ENCODE measurements at regions not wholly inside any gene's neighbourhood (a gene's known extent, or its start where the extent isn't known, plus 50 kb on each side); places are given as distances from the start of the nearest gene placed in this dataset.

DNA sequence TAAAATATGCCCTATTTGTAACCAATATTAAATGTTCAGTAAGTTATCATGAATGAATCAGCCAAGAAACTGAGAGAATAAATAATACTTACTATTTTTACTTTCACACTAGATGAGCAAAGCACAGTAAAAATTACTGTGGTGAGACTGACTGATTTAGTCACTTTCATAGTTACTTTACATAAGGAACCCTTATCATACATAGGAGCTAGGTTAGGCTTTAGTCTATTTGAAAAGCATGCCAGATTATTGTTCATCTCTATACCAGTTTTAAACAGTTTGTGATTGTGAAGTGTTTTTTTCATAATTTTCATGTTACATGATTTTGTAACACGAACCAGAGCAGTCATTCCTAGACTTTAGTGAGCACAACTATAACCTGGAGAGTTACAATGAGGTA lies 80.7 kb upstream of the MAGI2 start:
- ChIA-PET POLR2A (no interaction called here), CTCF (no interaction called here)
- Mint-ChIP-seq H3K9me3 (0 out of 2 replicates have a peak, but pooled peaks cover 3% of the 10 kb centered on the region), H3K4me3 (no peak overlapping the region), H3K36me3 (no peaks in the 10 kb centered on the region), H3K4me1 (peaks cover 20% of the 10 kb centered on the region), H3K27me3 (ENCODE audit: low read depth) (no peaks in the 10 kb centered on the region), H3K27ac (no peak overlapping the region)
- ATAC-seq, result no peak
- no peak for DNase-seq (ENCODE audit: low spot score)
- TF ChIP-seq, protein P1, sequence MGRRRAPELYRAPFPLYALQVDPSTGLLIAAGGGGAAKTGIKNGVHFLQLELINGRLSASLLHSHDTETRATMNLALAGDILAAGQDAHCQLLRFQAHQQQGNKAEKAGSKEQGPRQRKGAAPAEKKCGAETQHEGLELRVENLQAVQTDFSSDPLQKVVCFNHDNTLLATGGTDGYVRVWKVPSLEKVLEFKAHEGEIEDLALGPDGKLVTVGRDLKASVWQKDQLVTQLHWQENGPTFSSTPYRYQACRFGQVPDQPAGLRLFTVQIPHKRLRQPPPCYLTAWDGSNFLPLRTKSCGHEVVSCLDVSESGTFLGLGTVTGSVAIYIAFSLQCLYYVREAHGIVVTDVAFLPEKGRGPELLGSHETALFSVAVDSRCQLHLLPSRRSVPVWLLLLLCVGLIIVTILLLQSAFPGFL (CRISPR knock-in tag; IDR thresholded peaks at IDR 0.05; ENCODE audit: borderline replicate concordance), result no peak
- TF ChIP-seq, protein P2, sequence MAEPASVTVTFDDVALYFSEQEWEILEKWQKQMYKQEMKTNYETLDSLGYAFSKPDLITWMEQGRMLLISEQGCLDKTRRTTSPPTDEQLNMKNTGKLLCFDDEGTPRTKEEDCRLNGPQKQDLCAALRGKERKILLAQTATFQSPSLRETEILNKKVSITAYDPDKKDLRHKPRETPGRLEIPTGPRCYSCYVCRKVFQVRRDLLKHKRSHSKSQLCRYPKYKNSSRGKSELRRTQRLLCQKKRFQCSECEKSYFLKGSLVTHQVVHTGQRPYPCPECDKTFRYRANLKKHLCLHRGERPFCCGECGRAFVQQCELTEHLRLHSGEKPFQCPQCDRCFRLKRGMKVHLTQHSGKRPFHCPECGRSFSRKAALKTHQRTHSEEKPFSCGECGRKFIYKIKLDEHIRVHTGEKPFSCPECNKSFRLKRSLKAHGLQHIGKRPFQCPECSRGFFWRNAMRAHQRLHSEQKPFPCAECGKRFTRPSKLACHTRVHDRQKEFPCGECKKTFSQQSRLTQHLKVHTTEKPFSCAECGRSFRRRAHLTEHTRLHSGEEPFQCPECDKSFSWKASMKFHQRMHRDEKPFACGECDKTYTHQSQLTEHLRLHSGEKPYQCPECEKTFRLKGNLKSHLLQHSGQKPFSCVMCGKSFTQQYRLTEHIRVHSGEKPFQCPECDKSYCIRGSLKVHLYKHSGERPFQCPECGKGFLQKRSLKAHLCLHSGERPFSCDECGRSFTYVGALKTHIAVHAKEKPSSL (CRISPR knock-in tag; conservative IDR thresholded peaks at IDR 0.05), result no peak
- TF ChIP-seq SOX15 (CRISPR knock-in tag; IDR thresholded peaks at IDR 0.05) (no peak), GABPB1 (CRISPR knock-in tag; IDR thresholded peaks at IDR 0.05) (no peak), SP1 (CRISPR knock-in tag; conservative IDR thresholded peaks at IDR 0.05) (no peak), GRHL2 (CRISPR knock-in tag; IDR thresholded peaks at IDR 0.05; ENCODE audit: insufficient replicate concordance, severe bottlenecking) (no peak), NFYB (CRISPR knock-in tag; conservative IDR thresholded peaks at IDR 0.05; ENCODE audit: low read depth) (no peak), RELA (CRISPR knock-in tag; IDR thresholded peaks at IDR 0.05; ENCODE audit: borderline replicate concordance) (no peak), MYBL2 (CRISPR knock-in tag; IDR thresholded peaks at IDR 0.05) (no peak)
- TF ChIP-seq, protein P3, sequence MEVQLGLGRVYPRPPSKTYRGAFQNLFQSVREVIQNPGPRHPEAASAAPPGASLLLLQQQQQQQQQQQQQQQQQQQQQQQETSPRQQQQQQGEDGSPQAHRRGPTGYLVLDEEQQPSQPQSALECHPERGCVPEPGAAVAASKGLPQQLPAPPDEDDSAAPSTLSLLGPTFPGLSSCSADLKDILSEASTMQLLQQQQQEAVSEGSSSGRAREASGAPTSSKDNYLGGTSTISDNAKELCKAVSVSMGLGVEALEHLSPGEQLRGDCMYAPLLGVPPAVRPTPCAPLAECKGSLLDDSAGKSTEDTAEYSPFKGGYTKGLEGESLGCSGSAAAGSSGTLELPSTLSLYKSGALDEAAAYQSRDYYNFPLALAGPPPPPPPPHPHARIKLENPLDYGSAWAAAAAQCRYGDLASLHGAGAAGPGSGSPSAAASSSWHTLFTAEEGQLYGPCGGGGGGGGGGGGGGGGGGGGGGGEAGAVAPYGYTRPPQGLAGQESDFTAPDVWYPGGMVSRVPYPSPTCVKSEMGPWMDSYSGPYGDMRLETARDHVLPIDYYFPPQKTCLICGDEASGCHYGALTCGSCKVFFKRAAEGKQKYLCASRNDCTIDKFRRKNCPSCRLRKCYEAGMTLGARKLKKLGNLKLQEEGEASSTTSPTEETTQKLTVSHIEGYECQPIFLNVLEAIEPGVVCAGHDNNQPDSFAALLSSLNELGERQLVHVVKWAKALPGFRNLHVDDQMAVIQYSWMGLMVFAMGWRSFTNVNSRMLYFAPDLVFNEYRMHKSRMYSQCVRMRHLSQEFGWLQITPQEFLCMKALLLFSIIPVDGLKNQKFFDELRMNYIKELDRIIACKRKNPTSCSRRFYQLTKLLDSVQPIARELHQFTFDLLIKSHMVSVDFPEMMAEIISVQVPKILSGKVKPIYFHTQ (CRISPR knock-in tag; IDR thresholded peaks at IDR 0.05), result no peak
- TF ChIP-seq, protein P4, sequence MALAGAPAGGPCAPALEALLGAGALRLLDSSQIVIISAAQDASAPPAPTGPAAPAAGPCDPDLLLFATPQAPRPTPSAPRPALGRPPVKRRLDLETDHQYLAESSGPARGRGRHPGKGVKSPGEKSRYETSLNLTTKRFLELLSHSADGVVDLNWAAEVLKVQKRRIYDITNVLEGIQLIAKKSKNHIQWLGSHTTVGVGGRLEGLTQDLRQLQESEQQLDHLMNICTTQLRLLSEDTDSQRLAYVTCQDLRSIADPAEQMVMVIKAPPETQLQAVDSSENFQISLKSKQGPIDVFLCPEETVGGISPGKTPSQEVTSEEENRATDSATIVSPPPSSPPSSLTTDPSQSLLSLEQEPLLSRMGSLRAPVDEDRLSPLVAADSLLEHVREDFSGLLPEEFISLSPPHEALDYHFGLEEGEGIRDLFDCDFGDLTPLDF (CRISPR knock-in tag; IDR thresholded peaks at IDR 0.05), result no peak
- TF ChIP-seq, protein P5, sequence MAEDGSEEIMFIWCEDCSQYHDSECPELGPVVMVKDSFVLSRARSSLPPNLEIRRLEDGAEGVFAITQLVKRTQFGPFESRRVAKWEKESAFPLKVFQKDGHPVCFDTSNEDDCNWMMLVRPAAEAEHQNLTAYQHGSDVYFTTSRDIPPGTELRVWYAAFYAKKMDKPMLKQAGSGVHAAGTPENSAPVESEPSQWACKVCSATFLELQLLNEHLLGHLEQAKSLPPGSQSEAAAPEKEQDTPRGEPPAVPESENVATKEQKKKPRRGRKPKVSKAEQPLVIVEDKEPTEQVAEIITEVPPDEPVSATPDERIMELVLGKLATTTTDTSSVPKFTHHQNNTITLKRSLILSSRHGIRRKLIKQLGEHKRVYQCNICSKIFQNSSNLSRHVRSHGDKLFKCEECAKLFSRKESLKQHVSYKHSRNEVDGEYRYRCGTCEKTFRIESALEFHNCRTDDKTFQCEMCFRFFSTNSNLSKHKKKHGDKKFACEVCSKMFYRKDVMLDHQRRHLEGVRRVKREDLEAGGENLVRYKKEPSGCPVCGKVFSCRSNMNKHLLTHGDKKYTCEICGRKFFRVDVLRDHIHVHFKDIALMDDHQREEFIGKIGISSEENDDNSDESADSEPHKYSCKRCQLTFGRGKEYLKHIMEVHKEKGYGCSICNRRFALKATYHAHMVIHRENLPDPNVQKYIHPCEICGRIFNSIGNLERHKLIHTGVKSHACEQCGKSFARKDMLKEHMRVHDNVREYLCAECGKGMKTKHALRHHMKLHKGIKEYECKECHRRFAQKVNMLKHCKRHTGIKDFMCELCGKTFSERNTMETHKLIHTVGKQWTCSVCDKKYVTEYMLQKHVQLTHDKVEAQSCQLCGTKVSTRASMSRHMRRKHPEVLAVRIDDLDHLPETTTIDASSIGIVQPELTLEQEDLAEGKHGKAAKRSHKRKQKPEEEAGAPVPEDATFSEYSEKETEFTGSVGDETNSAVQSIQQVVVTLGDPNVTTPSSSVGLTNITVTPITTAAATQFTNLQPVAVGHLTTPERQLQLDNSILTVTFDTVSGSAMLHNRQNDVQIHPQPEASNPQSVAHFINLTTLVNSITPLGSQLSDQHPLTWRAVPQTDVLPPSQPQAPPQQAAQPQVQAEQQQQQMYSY (CRISPR knock-in tag; IDR thresholded peaks at IDR 0.05), result no peak
- TF ChIP-seq, protein P6, sequence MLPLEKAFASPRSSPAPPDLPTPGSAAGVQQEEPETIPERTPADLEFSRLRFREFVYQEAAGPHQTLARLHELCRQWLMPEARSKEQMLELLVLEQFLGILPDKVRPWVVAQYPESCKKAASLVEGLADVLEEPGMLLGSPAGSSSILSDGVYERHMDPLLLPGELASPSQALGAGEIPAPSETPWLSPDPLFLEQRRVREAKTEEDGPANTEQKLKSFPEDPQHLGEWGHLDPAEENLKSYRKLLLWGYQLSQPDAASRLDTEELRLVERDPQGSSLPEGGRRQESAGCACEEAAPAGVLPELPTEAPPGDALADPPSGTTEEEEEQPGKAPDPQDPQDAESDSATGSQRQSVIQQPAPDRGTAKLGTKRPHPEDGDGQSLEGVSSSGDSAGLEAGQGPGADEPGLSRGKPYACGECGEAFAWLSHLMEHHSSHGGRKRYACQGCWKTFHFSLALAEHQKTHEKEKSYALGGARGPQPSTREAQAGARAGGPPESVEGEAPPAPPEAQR (CRISPR knock-in tag; IDR thresholded peaks at IDR 0.05), result no peak
- TF ChIP-seq, protein P7, sequence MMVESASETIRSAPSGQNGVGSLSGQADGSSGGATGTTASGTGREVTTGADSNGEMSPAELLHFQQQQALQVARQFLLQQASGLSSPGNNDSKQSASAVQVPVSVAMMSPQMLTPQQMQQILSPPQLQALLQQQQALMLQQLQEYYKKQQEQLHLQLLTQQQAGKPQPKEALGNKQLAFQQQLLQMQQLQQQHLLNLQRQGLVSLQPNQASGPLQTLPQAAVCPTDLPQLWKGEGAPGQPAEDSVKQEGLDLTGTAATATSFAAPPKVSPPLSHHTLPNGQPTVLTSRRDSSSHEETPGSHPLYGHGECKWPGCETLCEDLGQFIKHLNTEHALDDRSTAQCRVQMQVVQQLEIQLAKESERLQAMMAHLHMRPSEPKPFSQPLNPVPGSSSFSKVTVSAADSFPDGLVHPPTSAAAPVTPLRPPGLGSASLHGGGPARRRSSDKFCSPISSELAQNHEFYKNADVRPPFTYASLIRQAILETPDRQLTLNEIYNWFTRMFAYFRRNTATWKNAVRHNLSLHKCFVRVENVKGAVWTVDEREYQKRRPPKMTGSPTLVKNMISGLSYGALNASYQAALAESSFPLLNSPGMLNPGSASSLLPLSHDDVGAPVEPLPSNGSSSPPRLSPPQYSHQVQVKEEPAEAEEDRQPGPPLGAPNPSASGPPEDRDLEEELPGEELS (CRISPR knock-in tag; IDR thresholded peaks at IDR 0.05), result no peak
